NCI-H345 treated with DMSO at 0.1 percent for 48 hours (cell line): ENCODE measurements at regions not wholly inside any gene's neighbourhood (a gene's known extent, or its start where the extent isn't known, plus 50 kb on each side); places are given as distances from the start of the nearest gene placed in this dataset.

Experiments used
- DNase-seq: peaks from one replicate; lab custom pipeline; 2025; ENCODE audit not compliant: unreplicated experiment; lab: John Stamatoyannopoulos, UW

GRCh38 chr15:77716632-77717332 lies 84.1 kb upstream of the LINGO1 start:
- no peak for DNase-seq

DNA sequence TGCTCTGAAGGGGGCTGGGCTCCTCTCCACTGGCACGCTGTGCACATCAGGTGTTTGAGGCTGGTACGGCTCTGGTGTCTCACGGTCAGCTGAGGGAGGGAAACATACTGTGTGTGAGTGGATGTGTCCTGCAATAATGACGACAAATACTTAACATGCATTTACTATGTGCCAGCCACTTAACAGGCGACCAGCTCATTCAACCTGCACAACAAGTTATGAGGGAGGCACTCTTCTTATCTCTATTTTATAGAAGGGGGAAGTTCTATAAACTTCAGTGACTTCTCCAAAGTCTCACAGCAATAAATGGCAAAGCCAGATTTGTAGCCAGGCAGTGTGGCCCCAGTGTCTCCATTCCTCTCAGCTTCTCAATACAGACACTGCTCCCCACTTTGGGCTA lies 83.1 kb upstream of the LINGO1 start:
- DNase-seq: no peak

GRCh38 chr15:77715051-77715450 lies 82.3 kb upstream of the LINGO1 start:
- DNase-seq: no peak

DNA sequence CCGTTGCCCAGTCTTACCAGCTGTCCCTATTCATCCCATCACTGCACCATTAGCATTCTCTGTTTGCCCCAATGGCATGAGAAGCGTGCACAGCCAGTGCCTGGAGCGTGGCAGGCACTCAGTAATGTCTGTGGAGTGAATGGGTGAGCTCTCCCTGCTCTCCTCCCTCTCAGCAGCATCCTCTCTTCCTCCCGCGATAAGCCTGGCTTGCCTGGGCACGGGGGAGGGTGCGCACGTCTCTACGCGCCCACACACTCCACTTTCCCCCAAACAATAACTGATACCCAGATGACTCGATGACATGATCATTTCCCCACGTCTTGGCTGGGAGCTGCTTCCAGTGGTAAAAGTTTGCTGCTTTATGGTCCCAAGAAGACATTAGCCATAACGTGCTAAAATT lies 81.8 kb upstream of the LINGO1 start:
- DNase-seq: no peak

- no peak for DNase-seq
Observed at GRCh38 chr15:77714023-77714422, 81.3 kb upstream of the LINGO1 start.

DNA sequence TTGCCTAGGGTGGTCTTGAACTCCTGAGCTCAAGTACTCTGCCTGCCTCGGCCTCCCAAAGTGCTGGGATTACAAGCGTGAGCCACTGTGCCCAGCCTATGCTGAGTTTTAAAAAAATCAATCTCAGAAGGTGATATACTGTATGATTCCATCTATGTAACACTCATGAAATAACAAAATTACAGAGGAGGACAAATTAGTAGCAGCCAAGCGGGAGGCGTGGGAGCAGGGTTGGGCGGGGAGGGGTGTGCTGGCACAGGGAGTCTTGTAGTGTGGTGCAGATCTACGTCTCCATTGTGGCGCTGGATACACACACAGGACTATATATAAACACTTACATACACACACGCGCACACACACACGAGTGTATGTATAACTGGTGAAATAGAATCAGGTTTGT lies 80.6 kb upstream of the LINGO1 start:
- no peak for DNase-seq

DNA sequence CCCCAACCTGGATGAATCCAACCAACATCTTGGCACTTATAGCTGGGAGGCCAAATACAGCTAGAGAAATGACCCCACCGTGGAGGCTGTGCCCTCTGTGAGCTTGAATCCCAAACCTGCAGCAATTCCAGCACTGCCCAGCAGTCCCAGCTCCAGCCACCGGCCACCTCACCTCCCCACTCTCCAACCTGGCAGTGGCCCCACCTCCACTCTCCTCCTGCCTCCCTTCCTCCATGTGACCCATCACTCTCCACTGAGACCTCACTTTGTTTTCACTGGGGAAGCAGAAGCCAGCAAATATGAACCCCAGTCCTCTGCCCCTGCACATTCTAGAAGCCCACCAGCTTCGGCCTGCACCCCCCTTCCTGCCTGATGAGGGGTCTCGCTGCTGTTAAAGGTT lies 79.7 kb upstream of the LINGO1 start:
- DNase-seq: no peak

DNA sequence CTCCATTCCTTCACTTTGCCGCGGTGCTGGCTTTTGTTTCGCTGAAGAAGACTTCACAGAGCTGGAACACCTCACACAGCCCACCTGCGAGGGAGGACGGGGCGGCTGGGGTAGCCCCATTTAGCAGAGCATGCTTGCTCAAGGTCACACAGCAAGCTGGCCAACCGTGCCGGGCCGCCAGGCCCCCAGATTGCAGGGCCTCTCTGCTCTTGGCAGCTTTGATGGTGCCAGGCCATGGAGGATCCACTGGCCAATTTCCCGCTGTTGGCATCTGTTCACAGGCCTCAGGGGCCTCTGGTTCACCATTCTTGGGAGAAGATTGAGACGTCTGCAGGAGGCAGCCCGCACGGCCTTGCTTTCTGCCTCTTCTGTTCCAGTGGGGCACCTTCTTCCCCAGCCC lies 77.9 kb upstream of the LINGO1 start:
- DNase-seq: no peak

DNA sequence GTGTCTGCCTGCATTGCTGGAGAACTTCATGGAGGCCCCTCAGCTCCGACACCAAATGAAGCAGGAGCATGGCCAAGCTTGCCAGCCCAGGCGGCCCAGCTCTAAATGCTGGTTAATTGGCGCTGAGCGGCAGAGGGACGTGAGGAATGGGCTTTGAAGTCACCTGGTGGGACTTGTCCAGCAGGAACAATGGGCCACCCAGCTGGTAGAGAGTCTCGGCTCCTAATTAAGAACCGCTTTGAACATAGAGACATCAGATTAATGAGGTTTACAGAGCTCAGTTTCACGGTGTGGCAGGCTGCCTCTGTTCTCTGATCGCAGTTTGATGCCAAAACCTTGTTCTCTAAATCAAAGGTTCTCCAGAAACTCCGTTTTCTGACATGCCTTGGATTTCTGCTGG lies 77.5 kb upstream of the LINGO1 start:
- DNase-seq: no peak

- no peak for DNase-seq
Observed at GRCh38 chr15:77709135-77709886, 76.6 kb upstream of the LINGO1 start.

- DNase-seq: no peak
Observed at GRCh38 chr15:77706482-77707244, 74.0 kb upstream of the LINGO1 start.

GRCh38 chr15:77702211-77702957 lies 69.7 kb upstream of the LINGO1 start:
- no peak for DNase-seq

- no peak for DNase-seq
Observed at GRCh38 chr15:77698481-77698880, 65.8 kb upstream of the LINGO1 start.

GRCh38 chr15:77697893-77698292 lies 65.2 kb upstream of the LINGO1 start:
- DNase-seq: no peak

DNA sequence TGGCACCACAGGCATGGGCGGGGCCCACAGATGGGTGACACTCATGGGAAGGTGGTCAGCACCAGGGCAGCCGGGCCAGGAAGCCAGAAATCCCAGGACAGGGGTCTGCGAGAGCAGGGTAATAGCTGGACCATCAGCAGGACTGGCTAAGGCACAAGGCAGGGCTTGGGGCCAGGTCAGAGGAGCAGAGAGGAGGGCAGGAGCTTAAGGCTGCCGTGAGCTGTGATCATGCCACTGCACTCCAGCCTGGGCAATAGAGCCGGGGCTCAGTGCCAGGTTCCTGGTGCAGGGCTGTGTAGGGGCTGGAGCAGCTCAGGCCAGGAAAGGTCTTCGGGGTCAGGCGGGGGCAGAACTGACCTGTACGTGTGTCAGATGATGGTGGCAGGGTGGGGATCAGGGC lies 64.2 kb upstream of the LINGO1 start:
- no peak for DNase-seq

DNA sequence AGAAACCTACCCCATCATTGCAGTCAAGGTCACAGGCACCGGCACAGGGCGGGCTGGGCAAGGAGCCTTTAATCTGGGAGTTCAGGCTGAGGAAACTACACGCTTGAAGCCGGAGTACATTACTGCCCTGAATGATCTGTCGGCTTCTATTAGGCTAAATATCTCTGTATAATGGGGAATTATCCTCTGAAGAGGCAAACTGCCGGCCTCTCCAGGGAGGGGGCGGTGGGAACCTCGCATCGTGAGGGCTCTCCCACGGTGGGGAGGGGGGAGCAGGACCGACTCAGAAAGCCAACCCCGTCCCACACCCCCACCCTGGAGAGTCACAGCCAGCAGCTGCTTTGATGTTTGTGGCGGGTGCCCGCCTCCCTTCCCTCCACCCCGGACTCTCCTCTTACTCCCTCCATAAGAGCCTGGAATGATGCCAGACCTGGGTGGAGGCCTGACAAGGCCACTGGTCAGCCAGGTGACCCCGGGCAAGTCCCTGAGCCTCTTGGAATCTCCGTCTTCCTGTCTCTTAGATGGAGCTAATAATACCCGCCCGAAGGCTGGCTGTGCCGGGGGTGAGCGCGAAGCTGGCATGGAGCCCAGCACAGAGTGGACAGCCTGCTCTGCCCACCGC lies 63.4 kb upstream of the LINGO1 start:
- no peak for DNase-seq

GRCh38 chr15:77695548-77695947 lies 62.8 kb upstream of the LINGO1 start:
- no peak for DNase-seq

DNA sequence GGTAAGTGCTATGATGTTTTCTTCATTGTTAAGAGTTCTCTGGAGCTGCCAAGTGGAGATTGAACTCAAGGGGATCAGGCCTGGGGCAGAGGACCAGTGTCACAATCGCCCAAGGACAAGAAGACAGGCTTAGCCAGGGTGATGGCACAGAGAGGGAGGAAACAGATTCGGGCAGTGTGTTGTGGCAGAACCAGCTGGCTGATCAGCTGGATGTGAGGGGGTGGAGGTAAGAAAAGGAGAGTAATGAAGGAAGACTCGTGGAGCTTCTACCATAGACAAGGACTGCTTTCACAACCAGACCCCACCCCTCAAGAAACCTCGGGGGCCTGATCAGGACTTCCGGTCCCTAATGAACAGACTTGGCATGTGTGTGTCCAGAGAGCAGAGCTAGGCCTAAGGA lies 60.9 kb upstream of the LINGO1 start:
- DNase-seq: no peak

GRCh38 chr15:77692614-77693013 lies 59.9 kb upstream of the LINGO1 start:
- no peak for DNase-seq

- no peak for DNase-seq
Observed at GRCh38 chr15:77691607-77692006, 58.9 kb upstream of the LINGO1 start.

GRCh38 chr15:77689821-77690220 lies 57.1 kb upstream of the LINGO1 start:
- DNase-seq: no peak
